Ishikawa (cell line): ENCODE measurements at regions not wholly inside any gene's neighbourhood (a gene's known extent, or its start where the extent isn't known, plus 50 kb on each side); places are given as distances from the start of the nearest gene placed in this dataset.

Source experiments
- CEBPB ChIP-seq: IDR thresholded peaks from 2 replicates; pipeline ENCODE4 v1.6.1; 2012
- CREB1 ChIP-seq: IDR thresholded peaks from 2 replicates; pipeline ENCODE4 v1.6.1; 2012; ENCODE audit warnings: low read depth
- EGR1 ChIP-seq: IDR thresholded peaks from 2 replicates; pipeline ENCODE4 v1.6.1; 2012
- EP300 ChIP-seq: IDR thresholded peaks from 2 replicates; pipeline ENCODE4 v1.6.1; 2012; ENCODE audit warnings: borderline replicate concordance
- FOXM1 ChIP-seq: IDR thresholded peaks from 2 replicates; pipeline ENCODE4 v1.6.1; 2012; ENCODE audit warnings: low read depth, borderline replicate concordance
- NFIC ChIP-seq: IDR thresholded peaks from 2 replicates; pipeline ENCODE4 v1.6.1; 2012
- RAD21 ChIP-seq: IDR thresholded peaks from 2 replicates; pipeline ENCODE4 v1.6.1; 2012; ENCODE audit warnings: low read depth
- TAF1 ChIP-seq: IDR thresholded peaks from 2 replicates; pipeline ENCODE4 v1.6.1; 2012; ENCODE audit warnings: low read depth, mild to moderate bottlenecking
- TCF12 ChIP-seq: IDR thresholded peaks from 2 replicates; pipeline ENCODE4 v1.6.1; 2012; ENCODE audit warnings: low read depth
- TEAD4 ChIP-seq: IDR thresholded peaks from 2 replicates; pipeline ENCODE4 v1.6.1; 2012
- YY1 ChIP-seq: IDR thresholded peaks from 2 replicates; pipeline ENCODE4 v1.6.1; 2012; ENCODE audit warnings: low read depth
- ZBTB7A ChIP-seq: IDR thresholded peaks from 2 replicates; pipeline ENCODE4 v1.6.1; 2012; ENCODE audit warnings: low read depth
- TF ChIP-seq, protein P1 (sequence below): IDR thresholded peaks from 2 replicates; pipeline ENCODE4 v1.6.1; 2012; ENCODE audit warnings: low read depth, mild to moderate bottlenecking
- TF ChIP-seq, protein P2 (sequence below): IDR thresholded peaks from 2 replicates; pipeline ENCODE4 v1.6.1; 2012
- TF ChIP-seq, protein P3 (sequence below): IDR thresholded peaks from 2 replicates; pipeline ENCODE4 v1.6.1; 2012

DNA sequence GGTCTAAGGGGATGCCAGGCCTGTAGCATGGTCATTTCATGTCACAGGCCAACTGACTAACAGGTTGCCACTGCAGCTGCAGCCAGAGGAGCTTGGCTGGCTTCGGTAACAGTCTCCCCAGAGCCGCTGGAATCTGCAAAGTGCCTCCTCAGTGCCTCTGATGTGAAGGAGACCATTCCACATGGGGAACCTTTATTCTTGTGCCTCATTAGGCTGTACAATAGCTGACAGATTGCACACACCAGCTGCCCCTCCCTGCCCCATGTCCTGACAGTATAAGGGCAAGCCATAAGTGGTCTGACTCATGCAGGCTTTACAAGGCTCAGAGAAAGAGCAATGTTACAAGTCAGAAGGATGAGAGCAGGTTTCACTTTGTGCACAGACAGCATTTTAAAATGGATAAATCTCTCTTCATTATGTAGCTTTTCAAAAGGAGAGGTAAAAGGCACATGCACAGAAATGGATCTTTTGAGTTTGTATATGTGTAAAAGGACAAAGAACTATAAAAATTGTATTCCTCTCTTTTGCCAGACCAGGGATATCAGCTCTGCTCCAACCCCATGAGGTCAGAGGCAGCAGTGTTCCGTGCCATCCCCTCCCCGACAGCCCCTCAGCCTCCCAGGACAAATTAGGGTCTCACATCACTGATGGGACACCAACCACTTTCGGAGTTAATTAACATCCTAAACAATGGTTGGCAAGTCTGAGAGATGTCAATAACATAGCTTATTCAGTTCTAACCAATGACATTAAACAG lies 467.8 kb downstream of the TMEM232 start:
- TF ChIP-seq, protein P1, sequence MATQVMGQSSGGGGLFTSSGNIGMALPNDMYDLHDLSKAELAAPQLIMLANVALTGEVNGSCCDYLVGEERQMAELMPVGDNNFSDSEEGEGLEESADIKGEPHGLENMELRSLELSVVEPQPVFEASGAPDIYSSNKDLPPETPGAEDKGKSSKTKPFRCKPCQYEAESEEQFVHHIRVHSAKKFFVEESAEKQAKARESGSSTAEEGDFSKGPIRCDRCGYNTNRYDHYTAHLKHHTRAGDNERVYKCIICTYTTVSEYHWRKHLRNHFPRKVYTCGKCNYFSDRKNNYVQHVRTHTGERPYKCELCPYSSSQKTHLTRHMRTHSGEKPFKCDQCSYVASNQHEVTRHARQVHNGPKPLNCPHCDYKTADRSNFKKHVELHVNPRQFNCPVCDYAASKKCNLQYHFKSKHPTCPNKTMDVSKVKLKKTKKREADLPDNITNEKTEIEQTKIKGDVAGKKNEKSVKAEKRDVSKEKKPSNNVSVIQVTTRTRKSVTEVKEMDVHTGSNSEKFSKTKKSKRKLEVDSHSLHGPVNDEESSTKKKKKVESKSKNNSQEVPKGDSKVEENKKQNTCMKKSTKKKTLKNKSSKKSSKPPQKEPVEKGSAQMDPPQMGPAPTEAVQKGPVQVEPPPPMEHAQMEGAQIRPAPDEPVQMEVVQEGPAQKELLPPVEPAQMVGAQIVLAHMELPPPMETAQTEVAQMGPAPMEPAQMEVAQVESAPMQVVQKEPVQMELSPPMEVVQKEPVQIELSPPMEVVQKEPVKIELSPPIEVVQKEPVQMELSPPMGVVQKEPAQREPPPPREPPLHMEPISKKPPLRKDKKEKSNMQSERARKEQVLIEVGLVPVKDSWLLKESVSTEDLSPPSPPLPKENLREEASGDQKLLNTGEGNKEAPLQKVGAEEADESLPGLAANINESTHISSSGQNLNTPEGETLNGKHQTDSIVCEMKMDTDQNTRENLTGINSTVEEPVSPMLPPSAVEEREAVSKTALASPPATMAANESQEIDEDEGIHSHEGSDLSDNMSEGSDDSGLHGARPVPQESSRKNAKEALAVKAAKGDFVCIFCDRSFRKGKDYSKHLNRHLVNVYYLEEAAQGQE: no peak
- TF ChIP-seq FOXM1 (no peak), TCF12 (no peak), EGR1 (no peak), RAD21 (no peak), YY1 (no peak), NFIC (no peak), TAF1 (no peak), CREB1 (no peak)
- TF ChIP-seq, protein P2, sequence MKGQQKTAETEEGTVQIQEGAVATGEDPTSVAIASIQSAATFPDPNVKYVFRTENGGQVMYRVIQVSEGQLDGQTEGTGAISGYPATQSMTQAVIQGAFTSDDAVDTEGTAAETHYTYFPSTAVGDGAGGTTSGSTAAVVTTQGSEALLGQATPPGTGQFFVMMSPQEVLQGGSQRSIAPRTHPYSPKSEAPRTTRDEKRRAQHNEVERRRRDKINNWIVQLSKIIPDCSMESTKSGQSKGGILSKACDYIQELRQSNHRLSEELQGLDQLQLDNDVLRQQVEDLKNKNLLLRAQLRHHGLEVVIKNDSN: no peak

DNA sequence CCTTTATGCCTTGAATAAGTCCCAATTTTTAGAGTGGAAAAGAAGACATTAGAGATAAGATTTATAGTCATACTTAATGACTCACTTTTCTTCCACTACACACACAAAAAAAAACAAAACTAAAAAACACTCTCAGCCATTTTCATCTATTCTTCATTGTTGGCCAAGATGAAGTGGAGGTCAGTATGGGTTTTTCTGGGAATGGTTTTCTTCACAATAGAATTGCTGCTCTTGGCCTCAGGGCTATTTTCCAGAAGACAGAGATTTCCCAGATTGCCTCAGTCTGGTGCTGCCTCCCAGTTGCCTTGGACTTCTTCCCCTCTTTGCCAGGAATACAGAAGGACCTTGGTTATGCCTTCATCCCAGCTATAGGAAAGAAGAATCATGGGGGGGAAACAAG lies 463.7 kb downstream of the TMEM232 start:
- TF ChIP-seq CEBPB (no peak), ZBTB7A (no peak), TEAD4 (no peak), EGR1 (no peak), YY1 (no peak), TAF1 (no peak), CREB1 (no peak), TCF12 (no peak), NFIC (no peak), RAD21 (no peak), FOXM1 (no peak)
- TF ChIP-seq, protein P3, sequence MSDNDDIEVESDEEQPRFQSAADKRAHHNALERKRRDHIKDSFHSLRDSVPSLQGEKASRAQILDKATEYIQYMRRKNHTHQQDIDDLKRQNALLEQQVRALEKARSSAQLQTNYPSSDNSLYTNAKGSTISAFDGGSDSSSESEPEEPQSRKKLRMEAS: no peak
- TF ChIP-seq, protein P2: no peak
- TF ChIP-seq, protein P1: no peak

DNA sequence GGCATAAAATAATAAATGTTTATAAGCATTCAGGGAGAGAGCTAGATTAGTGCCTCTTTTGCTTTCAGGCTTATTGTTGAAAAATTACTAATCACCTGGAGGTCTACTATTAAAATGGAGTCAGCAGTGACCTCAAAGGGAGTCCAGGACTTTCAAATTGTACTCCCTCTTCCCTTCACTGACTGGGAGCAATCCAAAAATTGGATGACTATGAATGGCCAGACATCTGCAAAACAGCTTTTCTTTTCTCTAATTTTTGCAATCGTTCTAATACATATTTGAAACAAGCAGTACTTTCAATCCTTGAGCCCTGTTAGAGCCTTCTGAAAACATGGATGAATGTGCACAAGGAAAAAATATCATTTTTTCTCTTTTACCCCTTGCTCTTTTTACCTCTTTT lies 461.8 kb downstream of the TMEM232 start:
- TF ChIP-seq NFIC (no peak), EGR1 (no peak), EP300 (no peak), RAD21 (no peak), CEBPB (no peak)

DNA sequence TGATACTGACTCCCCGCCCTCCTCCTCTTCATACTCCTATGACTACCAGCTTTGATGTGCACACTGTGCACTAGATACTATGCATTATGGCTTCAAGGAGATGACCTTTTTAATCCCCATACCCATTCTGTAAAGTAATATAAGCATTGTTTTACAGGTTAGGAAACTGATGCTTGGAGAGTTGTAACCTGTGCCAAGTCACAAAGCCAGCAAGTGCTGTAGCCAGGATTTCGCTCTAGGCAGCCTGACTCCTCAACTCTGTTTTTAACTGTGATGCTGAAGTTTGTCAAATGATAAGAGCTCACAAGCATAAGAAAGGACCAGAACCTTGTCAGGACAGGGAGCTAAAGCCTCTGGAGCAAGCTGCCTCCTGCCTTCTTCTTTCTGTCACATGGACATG lies 461.3 kb downstream of the TMEM232 start:
- no peak for TF ChIP-seq ZBTB7A
- no peak for TF ChIP-seq RAD21
- TF ChIP-seq FOXM1: no peak

DNA sequence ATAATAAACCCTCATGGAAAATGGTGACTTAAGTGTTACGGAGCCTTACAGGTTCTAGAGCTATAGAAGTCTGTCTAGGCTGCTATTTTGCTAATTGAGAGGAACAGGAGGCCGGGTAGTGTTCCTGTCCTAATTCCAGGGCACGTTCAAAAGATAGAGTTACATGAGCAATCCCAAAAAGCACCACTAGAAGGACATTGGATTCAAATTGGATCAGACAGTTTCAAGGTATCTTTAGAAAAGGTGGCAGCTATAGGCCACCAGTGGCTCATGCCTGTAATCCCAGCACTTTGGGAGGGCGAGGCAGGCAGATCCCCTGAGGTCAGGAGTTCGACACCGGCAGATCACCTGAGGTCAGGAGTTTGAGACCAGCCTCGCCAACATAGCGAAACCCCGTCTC lies 458.8 kb downstream of the TMEM232 start:
- TF ChIP-seq CREB1: no peak
- TF ChIP-seq TCF12: no peak
- TF ChIP-seq, protein P3: no peak

DNA sequence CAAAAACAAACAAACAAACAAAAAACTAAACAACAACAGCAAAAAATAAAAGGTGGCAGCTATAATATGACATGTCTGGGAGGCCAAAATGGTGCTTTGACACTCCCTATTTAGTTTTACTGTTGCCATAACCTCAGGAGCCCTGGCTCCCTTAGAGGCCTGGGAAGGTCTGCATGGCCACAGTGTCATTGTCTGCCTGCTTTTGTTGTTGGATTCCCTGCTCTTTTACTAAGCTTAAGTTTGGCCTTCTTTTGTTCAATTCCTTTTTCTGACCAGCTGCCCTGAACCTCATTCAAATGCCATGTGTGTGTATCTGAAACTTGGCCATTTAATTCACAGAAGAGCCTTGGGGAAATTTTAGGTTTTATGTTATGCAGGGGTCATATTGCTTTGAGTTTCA lies 458.2 kb downstream of the TMEM232 start:
- TF ChIP-seq EGR1 (no peak), CREB1 (no peak), ZBTB7A (no peak), TEAD4 (no peak), TAF1 (no peak), TCF12 (no peak), CEBPB (no peak), YY1 (no peak), NFIC (no peak), RAD21 (no peak)
- TF ChIP-seq, protein P1: no peak
- TF ChIP-seq, protein P2: no peak
- TF ChIP-seq, protein P3: no peak
